ENCODE measurements at regions not wholly inside any gene's neighbourhood (a gene's known extent, or its start where the extent isn't known, plus 50 kb on each side); places are given as distances from the start of the nearest gene placed in this dataset.

GRCh38 chr22:44402196-44403111 is 89.7 kb upstream of the SHISAL1 start:
- DNase-seq: peak; percentile 17

- no peak for DNase-seq
These were observed 89.0 kb upstream of the SHISAL1 start for GRCh38 chr22:44401783-44402110.

GRCh38 chr22:44400763-44401060 is 88.0 kb upstream of the SHISAL1 start:
- DNase-seq: no peak

GRCh38 chr22:44399906-44400762 is 87.4 kb upstream of the SHISAL1 start:
- DNase-seq: peak; percentile 17

- DNase-seq: peak; percentile 8
These were observed 86.4 kb upstream of the SHISAL1 start for GRCh38 chr22:44398856-44399837.

DNA sequence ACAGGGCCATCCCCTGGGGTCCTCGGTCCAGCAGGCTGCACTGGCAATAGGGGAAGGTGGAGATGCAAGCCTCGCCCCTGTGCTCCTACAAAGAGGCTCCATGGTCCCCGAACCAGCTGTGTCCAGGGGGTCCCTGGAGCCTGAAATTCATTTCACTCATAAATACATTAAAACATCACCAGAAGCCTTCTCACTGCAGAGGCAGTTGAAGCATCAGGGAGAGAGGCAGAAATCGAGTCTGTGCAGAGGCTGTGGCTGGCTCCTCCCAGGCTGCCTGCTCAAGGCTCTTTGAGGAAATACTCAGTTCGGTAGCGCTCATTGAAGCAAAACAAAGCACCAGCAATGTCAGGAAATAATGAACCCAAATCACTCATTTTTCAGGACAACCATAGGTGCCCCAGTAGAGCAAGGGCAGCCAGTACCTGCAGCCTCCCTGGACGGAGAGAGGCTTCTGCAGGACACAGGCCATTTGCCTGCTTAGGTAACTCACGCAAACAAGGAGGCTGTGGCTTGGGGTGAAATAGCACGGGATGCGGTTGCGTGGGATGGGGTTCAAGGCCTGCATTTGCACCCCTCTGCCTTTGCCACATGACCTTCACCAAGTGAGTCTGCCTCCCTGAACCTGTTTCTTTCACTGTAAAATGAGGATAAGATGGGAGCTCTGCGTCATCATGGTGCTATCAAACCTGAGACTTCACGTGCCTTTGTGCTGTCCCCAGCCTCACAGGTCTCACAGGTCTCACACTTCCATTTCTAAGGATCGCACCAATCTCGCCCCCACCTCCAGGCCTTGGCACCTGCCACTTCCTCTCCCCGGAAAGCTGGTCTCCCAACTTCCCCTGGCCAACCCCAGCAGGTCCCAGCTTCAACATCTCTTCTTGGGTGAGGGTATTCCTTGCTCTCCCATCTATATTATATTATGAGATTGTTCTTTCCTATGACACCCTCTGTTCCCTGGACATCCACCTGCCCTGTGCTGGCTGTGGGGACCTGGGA is 84.3 kb upstream of the SHISAL1 start:
- peak; percentile 19 for DNase-seq

- DNase-seq: no peak
These were observed 83.4 kb upstream of the SHISAL1 start for GRCh38 chr22:44396021-44396726.

DNA sequence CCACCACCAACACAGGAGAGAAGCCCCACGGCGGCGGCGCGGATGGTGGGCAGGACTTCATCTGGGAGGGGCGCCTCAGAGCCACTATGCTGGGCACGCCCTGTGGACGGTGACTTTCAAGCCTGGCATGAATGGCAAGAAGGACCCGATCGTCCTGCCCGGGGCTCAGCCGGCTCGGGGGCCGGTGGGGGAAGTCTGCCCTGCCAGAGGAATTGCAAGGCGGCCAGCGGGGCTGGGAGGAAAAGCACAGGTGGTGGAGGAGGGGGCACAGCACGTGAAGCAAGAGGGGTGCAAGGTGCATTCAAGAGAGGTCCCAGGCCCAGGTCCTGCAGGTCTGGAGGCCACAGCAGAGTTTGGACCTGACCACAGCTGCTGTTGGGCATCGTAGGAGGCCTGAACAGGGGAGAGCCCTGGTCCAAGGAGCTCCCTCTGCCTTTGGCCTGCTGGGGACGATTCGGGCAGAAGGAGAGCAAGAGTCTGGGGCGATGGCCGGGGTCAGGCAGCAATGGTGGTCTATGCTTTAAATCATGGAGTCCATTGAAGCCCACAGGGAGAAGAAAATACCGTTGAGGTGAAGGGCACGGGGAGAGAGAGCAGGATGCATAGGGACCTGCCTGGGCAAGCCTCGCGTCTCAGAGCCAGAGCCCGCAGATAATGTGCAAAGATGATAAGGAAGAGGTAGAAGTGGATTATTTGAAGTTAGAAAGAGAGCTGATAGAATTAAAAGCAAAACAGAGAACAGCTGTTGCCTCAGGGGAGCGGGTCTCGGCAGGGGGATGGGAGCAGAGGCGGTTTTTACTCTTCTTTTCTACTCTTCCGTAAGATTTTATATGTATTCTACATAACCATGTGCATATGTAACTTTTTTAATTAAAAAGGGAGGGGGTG is 82.6 kb upstream of the SHISAL1 start:
- DNase-seq: peak; percentile 22

- DNase-seq: peak; percentile 12
These were observed 81.7 kb upstream of the SHISAL1 start for GRCh38 chr22:44394246-44395117.

GRCh38 chr22:44393066-44393465 is 80.3 kb upstream of the SHISAL1 start:
- peak; percentile 3 for DNase-seq

DNA sequence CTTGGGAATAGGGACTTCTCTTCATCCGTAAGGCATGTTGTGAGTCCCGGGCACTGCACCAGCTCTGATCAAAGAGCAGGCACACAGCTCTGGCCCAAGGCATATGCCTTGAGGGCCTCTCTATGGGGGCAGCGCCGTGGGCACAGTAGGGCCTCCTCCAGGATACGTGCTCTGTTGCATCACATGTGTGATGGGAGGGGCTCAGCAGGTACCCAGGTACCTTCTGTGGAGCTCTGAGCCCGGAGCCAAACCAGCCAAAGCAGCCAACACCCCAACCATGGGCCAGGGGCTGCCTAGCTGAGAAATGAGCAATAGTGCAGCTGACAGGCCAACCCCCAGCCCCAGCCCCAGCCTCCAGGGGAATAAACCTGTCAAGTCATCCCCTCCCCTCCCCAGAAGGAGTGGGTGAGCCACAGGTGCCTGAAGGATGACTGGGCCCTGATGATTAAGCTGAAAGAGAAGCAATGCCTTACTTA is 79.7 kb upstream of the SHISAL1 start:
- peak; percentile 8 for DNase-seq

- no peak for DNase-seq
These were observed 79.0 kb upstream of the SHISAL1 start for GRCh38 chr22:44391481-44392445.

DNA sequence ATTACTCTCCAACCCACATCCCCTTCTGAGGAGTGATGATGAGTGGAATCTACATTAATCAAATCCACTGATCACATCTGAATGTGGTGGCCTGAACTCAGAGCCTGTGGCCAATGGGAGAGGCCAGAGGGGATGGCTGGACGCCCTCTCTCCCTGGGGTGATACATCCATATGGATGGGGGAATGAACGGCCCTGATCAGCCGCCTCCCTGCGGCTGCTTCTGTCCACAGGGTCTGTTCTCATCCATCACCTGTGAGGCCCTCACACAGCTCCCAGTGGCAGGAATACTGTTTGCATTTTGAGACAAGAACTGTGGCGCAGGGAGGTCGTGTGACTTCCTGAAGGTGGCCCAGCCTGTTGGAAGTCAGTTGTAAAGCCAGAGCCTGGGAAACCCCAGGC is 78.3 kb upstream of the SHISAL1 start:
- no peak for DNase-seq

DNA sequence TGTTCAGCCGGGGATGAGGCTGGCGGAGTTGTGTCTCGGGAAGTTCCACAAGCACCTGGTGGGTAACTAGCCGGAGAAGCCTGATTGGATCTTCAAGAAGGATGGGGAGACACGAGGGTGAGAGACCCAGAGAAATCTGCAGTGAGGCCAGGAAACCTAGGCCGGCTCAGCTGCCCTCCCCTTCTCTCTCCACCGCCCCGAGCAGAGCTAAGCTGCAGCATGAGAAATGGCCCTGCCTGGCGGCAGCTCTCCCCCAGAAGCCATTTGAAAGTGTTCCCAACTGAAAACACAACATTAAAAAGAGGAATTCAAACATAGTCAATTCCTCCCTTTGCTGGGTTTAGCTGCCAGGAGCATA is 77.8 kb upstream of the SHISAL1 start:
- no peak for DNase-seq

DNA sequence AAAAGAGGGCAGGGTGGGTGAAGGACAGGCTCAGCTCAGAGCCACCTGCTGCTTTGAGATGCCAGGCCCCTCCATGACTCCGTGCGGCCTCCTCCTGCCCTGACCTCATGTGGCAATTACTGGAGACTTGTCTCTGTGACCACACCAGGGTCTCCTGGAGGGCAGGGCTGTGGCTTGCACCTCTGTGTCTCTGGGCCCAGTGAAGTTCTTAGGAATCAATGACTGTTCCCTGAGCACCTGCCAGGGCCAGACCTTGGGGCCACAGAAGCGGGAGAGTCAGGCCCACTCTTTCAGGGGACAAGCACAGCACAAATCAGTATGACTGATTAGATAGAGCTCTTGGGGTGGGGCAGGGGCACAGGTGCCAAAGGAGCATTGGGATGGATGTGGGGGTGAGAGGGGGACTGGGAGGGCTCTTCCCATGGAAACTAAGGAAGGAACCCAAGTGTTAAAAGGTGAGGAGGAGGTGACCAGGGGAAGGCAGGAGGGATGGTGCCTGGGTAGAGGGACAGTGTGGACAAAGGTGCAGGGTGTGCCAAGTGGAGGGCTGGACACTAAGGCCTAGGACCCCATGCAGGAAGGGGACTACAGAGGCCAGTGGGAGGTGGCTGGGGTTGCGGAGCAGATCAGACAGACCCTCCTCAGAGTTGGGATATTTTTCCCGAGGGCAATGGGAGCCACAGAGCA is 77.3 kb upstream of the SHISAL1 start:
- no peak for DNase-seq

DNA sequence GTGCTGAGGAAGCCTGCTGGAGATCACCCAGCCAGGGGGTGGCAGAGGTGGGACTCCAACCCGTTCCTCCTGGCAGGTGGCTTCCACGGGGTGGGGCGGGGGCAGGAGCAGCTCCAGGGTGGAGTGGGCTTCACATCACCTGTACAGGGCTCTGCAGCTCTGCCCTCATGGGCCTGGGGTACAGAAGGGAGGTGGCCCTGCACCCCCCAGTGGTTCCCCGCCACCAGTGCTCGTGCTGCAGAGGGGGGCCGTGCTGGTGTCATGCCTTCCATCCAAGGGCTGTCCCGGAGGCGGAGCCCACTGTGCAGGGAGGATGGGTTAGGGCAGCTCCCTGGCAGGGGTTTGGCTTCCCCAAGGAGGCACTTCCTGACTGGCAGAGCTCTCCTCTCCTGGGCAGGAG is 76.4 kb upstream of the SHISAL1 start:
- no peak for DNase-seq

DNA sequence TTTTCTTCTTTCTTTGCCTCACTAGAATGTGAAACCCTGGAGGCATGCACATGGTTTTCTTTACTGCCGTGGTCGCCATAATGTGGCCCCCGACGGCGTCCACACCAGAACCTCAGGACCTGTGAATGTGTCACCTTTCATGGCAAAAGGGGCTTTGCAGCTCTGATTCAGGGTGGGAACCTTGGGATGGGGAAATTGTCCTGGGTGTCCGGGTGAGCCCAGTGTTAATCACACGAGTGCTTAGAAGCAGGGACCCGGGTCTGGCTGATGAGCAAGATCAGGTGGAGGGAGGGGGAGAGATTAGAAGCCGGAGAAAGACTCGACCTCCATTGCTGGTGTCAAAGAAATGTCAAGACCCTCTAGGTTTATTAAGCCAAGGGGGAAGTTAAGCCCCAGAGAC is 74.7 kb upstream of the SHISAL1 start:
- DNase-seq: no peak
